ENCODE measurements at regions not wholly inside any gene's neighbourhood (a gene's known extent, or its start where the extent isn't known, plus 50 kb on each side); places are given as distances from the start of the nearest gene placed in this dataset.

- H3K4me1 ChIP-seq: no peaks in the 10 kb centered on the region
- no peak for DNase-seq
- H3K27ac ChIP-seq: no peak overlapping the region
- H3K4me3 ChIP-seq: no peak overlapping the region
- no peak for TF ChIP-seq POLR2A (IDR thresholded peaks at IDR 0.05)
- no peak for TF ChIP-seq CTCF (IDR thresholded peaks at IDR 0.05)
- intact Hi-C loops (cut with DNase I; ENCODE audit: low total_unique reads): no loop called here
- no peaks in the 10 kb centered on the region for H3K27me3 ChIP-seq
- H3K36me3 ChIP-seq (ENCODE audit: low read depth, missing control alignments): no peaks in the 10 kb centered on the region
- H3K9me3 ChIP-seq: no peaks in the 10 kb centered on the region
Measured at GRCh38 chrX:123060986-123061385, 123.1 kb upstream of the GRIA3 start.

- H3K36me3 ChIP-seq (ENCODE audit: low read depth, missing control alignments): no peaks in the 10 kb centered on the region
- DNase-seq: no peak
- H3K27ac ChIP-seq: no peak overlapping the region
- H3K27me3 ChIP-seq: no peaks in the 10 kb centered on the region
- H3K9me3 ChIP-seq: no peaks in the 10 kb centered on the region
- no peaks in the 10 kb centered on the region for H3K4me1 ChIP-seq
- no peak overlapping the region for H3K4me3 ChIP-seq
- intact Hi-C loops (cut with DNase I; ENCODE audit: low total_unique reads): no loop called here
- no peak for TF ChIP-seq CTCF (IDR thresholded peaks at IDR 0.05)
- no peak for TF ChIP-seq POLR2A (IDR thresholded peaks at IDR 0.05)
Measured at GRCh38 chrX:123064053-123064452, 120.0 kb upstream of the GRIA3 start.

GRCh38 chrX:123072686-123073385 is 111.2 kb upstream of the GRIA3 start:
- intact Hi-C loops (cut with DNase I; ENCODE audit: low total_unique reads): no loop called here
- DNase-seq: no peak
- no peaks in the 10 kb centered on the region for H3K9me3 ChIP-seq
- TF ChIP-seq CTCF (IDR thresholded peaks at IDR 0.05) (no peak), POLR2A (IDR thresholded peaks at IDR 0.05) (no peak)
- H3K27me3 ChIP-seq: no peaks in the 10 kb centered on the region
- WGBS, 2 donors: 70 to 71% methylated on average over 3 of the region's 3 CpGs
- no peaks in the 10 kb centered on the region for H3K4me1 ChIP-seq
- H3K27ac ChIP-seq: no peak overlapping the region
- no peak overlapping the region for H3K4me3 ChIP-seq
- H3K36me3 ChIP-seq (ENCODE audit: low read depth, missing control alignments): no peaks in the 10 kb centered on the region

GRCh38 chrX:123075947-123076561 is 108.0 kb upstream of the GRIA3 start:
- no peak for DNase-seq

More at GRCh38 chrX:123075947-123076561, 108.0 kb upstream of the GRIA3 start:
- intact Hi-C loops (cut with DNase I; ENCODE audit: low total_unique reads): no loop called here
- Histone ChIP-seq H3K36me3 (ENCODE audit: low read depth, missing control alignments) (no peaks in the 10 kb centered on the region), H3K9me3 (no peaks in the 10 kb centered on the region), H3K27ac (no peak overlapping the region), H3K4me1 (no peaks in the 10 kb centered on the region), H3K4me3 (no peak overlapping the region), H3K27me3 (no peaks in the 10 kb centered on the region)
- 68 to 71% methylated on average over 4 of the region's 4 CpGs for WGBS, 2 donors
- TF ChIP-seq POLR2A (IDR thresholded peaks at IDR 0.05) (no peak), CTCF (IDR thresholded peaks at IDR 0.05) (no peak)

Measured in testis (tissue), 2 donors.